ENCODE measurements at regions not wholly inside any gene's neighbourhood (a gene's known extent, or its start where the extent isn't known, plus 50 kb on each side); places are given as distances from the start of the nearest gene placed in this dataset.
"Not testable (repeated sequence)": the region's sequence is repeated elsewhere in the genome, so short reads cannot be mapped to it uniquely, and the experiment has no call there.

DNA sequence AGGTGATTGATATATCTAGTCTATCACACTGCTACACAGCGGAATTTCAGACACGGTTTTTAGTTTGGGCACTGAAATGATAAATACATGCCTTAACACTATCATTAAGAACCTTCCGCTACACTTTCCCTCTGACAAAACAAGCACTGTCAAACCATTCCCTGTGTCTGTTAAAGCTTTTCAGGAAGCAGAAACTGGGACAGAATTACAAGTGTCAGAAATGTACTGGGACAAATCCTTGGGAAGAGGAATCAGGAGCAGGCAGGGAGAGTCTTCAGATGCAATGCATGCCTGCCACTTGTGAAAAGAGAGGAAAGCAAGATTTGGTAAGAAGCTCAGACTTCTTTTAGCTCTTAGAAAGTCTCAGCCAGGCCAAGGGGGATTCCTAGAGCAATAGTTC is 196.8 kb upstream of the PTPRZ1 start:
- Histone ChIP-seq H3K36me3 (ENCODE audit: control insufficient read depth, insufficient read depth, low read length) (no peaks in the 10 kb centered on the region), H3K4me1 (ENCODE audit: control insufficient read depth, insufficient read depth, low read length) (no peaks in the 10 kb centered on the region; the same call in 1 of the 2 replicates), H3K9ac (ENCODE audit: low read length) (no peak overlapping the region), H3K27me3 (ENCODE audit: control insufficient read depth, insufficient read depth, low read length) (no peaks in the 10 kb centered on the region), H3K9me3 (ENCODE audit: control insufficient read depth, insufficient read depth, low read depth, low read length) (no peaks in the 10 kb centered on the region), H3K4me3 (ENCODE audit: low read depth, low read length) (no peak overlapping the region), H3K27ac (ENCODE audit: low read depth, low read length) (no peak overlapping the region)

DNA sequence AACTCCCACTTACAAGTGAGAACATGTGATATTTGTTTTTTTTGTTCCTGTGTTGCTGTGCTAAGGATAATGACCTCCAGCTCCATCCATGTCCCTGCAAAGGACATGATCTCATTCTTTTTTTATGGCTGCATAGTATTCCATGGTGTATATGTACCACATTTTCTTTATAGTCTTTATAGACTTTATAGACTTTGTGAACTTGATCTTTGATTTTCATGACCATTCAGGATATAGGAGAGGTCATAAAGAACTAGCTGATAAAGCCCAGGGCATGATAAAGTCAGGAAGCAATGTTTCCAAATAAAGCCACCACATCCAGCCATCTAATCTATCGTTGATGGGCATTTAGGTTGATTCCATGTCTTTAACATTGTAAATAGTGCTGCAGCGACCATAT is 198.5 kb upstream of the PTPRZ1 start:
- not testable (repeated sequence) for H3K27me3 ChIP-seq (ENCODE audit: control insufficient read depth, insufficient read depth, low read length); H3K9me3 ChIP-seq (ENCODE audit: control insufficient read depth, insufficient read depth, low read depth, low read length); H3K36me3 ChIP-seq (ENCODE audit: control insufficient read depth, insufficient read depth, low read length)

DNA sequence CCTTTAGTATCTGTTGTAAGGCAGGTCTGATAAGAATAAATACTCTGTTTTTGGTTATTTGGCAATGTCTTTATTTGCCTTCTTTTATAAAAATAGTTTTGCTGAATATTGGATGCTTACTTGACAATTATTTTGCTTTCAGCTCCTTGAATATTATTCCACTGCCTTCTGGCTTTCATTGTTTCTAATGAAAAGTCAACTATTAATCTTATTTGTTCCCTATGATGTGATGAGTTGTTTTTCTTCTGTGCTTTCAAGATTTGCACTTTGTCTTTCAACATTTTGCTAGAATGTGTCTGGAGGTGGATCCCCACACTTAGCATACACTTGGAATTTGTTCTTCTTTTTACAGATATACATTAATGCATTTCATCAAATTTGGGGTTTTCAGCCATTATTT is 203.8 kb upstream of the PTPRZ1 start:
- Histone ChIP-seq H3K9ac (ENCODE audit: low read length) (no peak overlapping the region), H3K4me1 (ENCODE audit: control insufficient read depth, insufficient read depth, low read length) (no peaks in the 10 kb centered on the region), H3K27me3 (ENCODE audit: control insufficient read depth, insufficient read depth, low read length) (no peaks in the 10 kb centered on the region), H3K9me3 (ENCODE audit: control insufficient read depth, insufficient read depth, low read depth, low read length) (peaks cover 5% of the 10 kb centered on the region; the same call in 1 of the 2 replicates), H3K36me3 (ENCODE audit: control insufficient read depth, insufficient read depth, low read length) (no peaks in the 10 kb centered on the region), H3K27ac (ENCODE audit: low read depth, low read length) (no peak overlapping the region), H3K4me3 (ENCODE audit: low read depth, low read length) (no peak overlapping the region)

More for the DNA sequence above, 198.5 kb upstream of the PTPRZ1 start:
- H3K4me3 ChIP-seq (ENCODE audit: low read depth, low read length); H3K27ac ChIP-seq (ENCODE audit: low read depth, low read length); H3K4me1 ChIP-seq (ENCODE audit: control insufficient read depth, insufficient read depth, low read length); H3K9ac ChIP-seq (ENCODE audit: low read length): not testable (repeated sequence)

DNA sequence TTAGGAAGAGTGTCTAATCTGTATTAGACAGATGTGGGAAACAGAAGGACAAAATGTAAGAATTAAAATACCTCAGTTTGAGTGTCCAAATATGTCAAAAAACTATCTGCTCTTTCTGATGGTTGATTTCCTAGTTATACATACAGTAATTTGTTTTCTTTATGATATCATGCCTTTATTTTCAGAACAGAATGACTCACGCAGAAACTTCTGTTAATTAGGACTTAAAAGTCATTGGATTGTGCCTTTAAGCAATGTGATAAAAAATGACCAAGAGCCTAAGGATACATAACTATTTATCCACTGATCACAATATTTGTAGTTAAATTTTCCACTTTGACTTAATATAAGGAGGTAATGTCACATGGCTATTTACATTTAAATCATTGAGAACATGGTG is 206.7 kb upstream of the PTPRZ1 start:
- Histone ChIP-seq H3K27ac (ENCODE audit: low read depth, low read length) (no peak overlapping the region), H3K9ac (ENCODE audit: low read length) (no peak overlapping the region), H3K27me3 (ENCODE audit: control insufficient read depth, insufficient read depth, low read length) (no peaks in the 10 kb centered on the region), H3K4me1 (ENCODE audit: control insufficient read depth, insufficient read depth, low read length) (no peaks in the 10 kb centered on the region), H3K36me3 (ENCODE audit: control insufficient read depth, insufficient read depth, low read length) (no peaks in the 10 kb centered on the region), H3K4me3 (ENCODE audit: low read depth, low read length) (no peak overlapping the region), H3K9me3 (ENCODE audit: control insufficient read depth, insufficient read depth, low read depth, low read length) (peaks cover 5% of the 10 kb centered on the region; the same call in 1 of the 2 replicates)

DNA sequence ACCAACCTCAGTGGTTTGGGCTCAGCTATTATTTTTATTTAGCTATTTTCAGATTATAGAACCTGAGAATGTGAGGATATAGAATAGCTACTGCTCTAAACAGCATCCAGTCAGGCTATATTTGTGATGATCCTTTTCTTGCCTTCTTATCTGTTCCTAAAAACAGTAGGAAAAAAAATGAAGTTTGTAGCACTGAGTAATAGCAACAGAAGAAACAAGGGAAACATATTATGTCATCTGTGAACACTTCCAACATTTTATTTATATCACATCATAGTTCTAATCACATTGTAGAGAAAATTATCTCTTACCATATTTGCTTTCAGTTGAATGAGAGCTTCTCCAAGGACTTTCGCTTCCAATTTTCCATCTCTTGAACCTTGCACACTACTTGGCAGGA is 229.6 kb upstream of the PTPRZ1 start:
- Histone ChIP-seq H3K27ac (ENCODE audit: low read depth, low read length) (no peak overlapping the region), H3K27me3 (ENCODE audit: control insufficient read depth, insufficient read depth, low read length) (no peaks in the 10 kb centered on the region), H3K36me3 (ENCODE audit: control insufficient read depth, insufficient read depth, low read length) (no peaks in the 10 kb centered on the region), H3K9me3 (ENCODE audit: control insufficient read depth, insufficient read depth, low read depth, low read length) (no peaks in the 10 kb centered on the region), H3K9ac (ENCODE audit: low read length) (no peak overlapping the region), H3K4me1 (ENCODE audit: control insufficient read depth, insufficient read depth, low read length) (no peaks in the 10 kb centered on the region), H3K4me3 (ENCODE audit: low read depth, low read length) (no peak overlapping the region)

DNA sequence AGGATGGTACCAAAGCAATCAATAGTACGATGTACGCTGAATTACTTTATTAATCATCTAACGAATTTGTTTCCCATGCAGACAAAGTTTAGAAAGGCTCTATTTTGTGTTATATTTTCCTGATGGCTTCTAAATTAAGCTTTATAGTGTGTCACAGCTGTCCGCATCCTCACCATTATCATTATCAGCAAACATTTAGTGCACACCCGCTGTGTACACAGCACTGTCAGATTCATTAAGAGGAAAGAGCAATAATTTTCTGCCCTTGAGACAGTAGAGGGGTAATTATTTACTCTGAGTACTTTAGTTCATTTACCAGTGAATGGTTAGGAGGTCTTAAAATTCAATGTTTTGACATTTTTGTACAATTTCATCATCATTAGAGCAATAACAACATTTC is 233.3 kb upstream of the PTPRZ1 start:
- Histone ChIP-seq H3K4me3 (ENCODE audit: low read depth, low read length) (no peak overlapping the region), H3K36me3 (ENCODE audit: control insufficient read depth, insufficient read depth, low read length) (no peaks in the 10 kb centered on the region), H3K4me1 (ENCODE audit: control insufficient read depth, insufficient read depth, low read length) (no peaks in the 10 kb centered on the region), H3K9ac (ENCODE audit: low read length) (no peak overlapping the region), H3K27me3 (ENCODE audit: control insufficient read depth, insufficient read depth, low read length) (no peaks in the 10 kb centered on the region), H3K27ac (ENCODE audit: low read depth, low read length) (no peak overlapping the region), H3K9me3 (ENCODE audit: control insufficient read depth, insufficient read depth, low read depth, low read length) (no peaks in the 10 kb centered on the region)

DNA sequence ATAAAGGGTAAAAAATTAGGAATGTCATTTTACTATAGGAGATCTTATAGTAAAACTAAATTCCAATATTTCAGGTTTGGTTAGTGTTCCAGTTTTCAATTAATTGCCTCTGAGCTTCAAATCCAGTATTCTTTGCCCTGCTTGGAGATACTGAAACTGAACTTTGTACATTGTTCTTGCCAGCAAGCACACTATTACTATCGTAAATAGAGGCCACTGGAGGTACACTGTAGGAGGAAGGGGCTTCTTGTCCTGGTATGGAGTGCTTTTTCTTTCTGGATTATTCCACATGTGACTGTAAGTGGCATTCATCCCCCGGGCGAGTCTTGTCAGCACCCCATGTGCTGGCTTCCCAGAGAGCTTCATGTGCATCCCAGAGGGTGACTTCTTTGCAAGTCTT is 234.7 kb upstream of the PTPRZ1 start:
- H3K4me1 ChIP-seq (ENCODE audit: control insufficient read depth, insufficient read depth, low read length) = peaks cover 5% of the 10 kb centered on the region
- no peaks in the 10 kb centered on the region for H3K9me3 ChIP-seq (ENCODE audit: control insufficient read depth, insufficient read depth, low read depth, low read length)
- no peaks in the 10 kb centered on the region for H3K27me3 ChIP-seq (ENCODE audit: control insufficient read depth, insufficient read depth, low read length)
- H3K36me3 ChIP-seq (ENCODE audit: control insufficient read depth, insufficient read depth, low read length) = no peaks in the 10 kb centered on the region
- no peak overlapping the region for H3K4me3 ChIP-seq (ENCODE audit: low read depth, low read length)
- H3K27ac ChIP-seq (ENCODE audit: low read depth, low read length) = no peak overlapping the region
- no peak overlapping the region for H3K9ac ChIP-seq (ENCODE audit: low read length)

DNA sequence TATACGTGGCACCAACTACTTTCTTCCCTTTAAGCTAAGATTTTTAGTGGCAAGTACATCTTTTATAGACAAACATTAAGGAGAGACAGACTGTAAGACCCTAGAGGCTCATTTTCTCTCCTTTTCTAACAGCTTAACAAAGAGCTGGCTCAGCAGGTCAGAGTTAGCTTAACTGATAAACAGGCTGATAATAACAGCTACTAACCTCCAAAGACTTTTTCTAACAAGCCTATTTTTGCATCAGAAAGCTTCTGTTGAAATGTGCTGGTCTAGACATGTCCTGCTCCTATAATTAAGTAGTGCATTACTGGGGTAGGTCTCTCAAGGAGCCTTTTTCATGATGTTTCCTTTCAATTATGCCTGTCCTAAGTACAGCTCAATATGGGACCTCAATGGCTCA is 238.2 kb upstream of the FAM3C start:
- Histone ChIP-seq H3K27me3 (ENCODE audit: control insufficient read depth, insufficient read depth, low read length) (no peaks in the 10 kb centered on the region), H3K9me3 (ENCODE audit: control insufficient read depth, insufficient read depth, low read depth, low read length) (no peaks in the 10 kb centered on the region), H3K9ac (ENCODE audit: low read length) (no peak overlapping the region), H3K4me1 (ENCODE audit: control insufficient read depth, insufficient read depth, low read length) (peaks cover 5% of the 10 kb centered on the region), H3K36me3 (ENCODE audit: control insufficient read depth, insufficient read depth, low read length) (no peaks in the 10 kb centered on the region), H3K4me3 (ENCODE audit: low read depth, low read length) (no peak overlapping the region), H3K27ac (ENCODE audit: low read depth, low read length) (no peak overlapping the region)

DNA sequence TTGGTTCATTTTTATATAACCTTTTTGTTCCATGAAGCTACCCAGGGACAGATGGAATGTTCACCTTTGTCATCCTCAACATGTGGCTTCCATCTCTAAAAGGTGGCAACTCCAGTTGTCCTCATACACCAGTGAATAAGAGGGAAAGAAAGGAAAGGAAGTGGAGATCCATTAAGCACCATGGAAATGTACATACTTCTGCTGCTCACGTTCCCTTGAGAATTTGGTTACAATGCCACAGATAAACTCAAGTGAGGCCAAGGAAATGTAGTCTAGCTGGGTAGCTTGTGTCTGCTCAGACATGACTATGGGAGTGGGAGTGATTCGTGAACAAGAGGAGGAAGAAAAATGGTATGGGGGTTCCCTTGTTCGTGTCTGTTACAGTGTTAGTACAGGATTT is 237.1 kb upstream of the FAM3C start:
- Histone ChIP-seq H3K27me3 (ENCODE audit: control insufficient read depth, insufficient read depth, low read length) (no peaks in the 10 kb centered on the region), H3K9ac (ENCODE audit: low read length) (no peak overlapping the region), H3K27ac (ENCODE audit: low read depth, low read length) (no peak overlapping the region), H3K4me1 (ENCODE audit: control insufficient read depth, insufficient read depth, low read length) (peaks cover 5% of the 10 kb centered on the region), H3K9me3 (ENCODE audit: control insufficient read depth, insufficient read depth, low read depth, low read length) (no peaks in the 10 kb centered on the region), H3K36me3 (ENCODE audit: control insufficient read depth, insufficient read depth, low read length) (no peaks in the 10 kb centered on the region), H3K4me3 (ENCODE audit: low read depth, low read length) (no peak overlapping the region)

DNA sequence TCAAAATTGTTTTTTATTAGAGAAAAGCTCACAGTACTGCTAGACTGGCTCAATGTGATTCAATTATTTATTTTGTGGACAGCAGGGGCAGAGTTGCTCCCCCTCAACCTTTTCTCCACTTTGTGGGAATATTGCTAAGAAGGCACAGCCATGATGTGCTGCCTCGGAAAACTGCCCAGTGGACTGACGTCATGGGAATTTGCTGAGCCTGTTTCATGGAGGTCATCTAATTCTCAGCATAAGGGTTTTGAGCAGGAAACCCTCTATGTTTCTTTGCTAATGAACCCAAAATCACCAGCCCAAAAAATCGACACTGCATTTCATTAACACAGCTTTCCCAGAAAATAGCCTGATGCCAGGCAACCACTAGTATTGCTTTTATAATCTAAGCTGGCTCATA is 228.8 kb upstream of the FAM3C start:
- no peaks in the 10 kb centered on the region for H3K36me3 ChIP-seq (ENCODE audit: control insufficient read depth, insufficient read depth, low read length)
- no peaks in the 10 kb centered on the region; the same call in 1 of the 2 replicates for H3K4me1 ChIP-seq (ENCODE audit: control insufficient read depth, insufficient read depth, low read length)
- H3K27ac ChIP-seq (ENCODE audit: low read depth, low read length) = no peak overlapping the region
- H3K9me3 ChIP-seq (ENCODE audit: control insufficient read depth, insufficient read depth, low read depth, low read length) = no peaks in the 10 kb centered on the region
- H3K4me3 ChIP-seq (ENCODE audit: low read depth, low read length) = no peak overlapping the region
- H3K9ac ChIP-seq (ENCODE audit: low read length) = no peak overlapping the region
- H3K27me3 ChIP-seq (ENCODE audit: control insufficient read depth, insufficient read depth, low read length) = no peaks in the 10 kb centered on the region

DNA sequence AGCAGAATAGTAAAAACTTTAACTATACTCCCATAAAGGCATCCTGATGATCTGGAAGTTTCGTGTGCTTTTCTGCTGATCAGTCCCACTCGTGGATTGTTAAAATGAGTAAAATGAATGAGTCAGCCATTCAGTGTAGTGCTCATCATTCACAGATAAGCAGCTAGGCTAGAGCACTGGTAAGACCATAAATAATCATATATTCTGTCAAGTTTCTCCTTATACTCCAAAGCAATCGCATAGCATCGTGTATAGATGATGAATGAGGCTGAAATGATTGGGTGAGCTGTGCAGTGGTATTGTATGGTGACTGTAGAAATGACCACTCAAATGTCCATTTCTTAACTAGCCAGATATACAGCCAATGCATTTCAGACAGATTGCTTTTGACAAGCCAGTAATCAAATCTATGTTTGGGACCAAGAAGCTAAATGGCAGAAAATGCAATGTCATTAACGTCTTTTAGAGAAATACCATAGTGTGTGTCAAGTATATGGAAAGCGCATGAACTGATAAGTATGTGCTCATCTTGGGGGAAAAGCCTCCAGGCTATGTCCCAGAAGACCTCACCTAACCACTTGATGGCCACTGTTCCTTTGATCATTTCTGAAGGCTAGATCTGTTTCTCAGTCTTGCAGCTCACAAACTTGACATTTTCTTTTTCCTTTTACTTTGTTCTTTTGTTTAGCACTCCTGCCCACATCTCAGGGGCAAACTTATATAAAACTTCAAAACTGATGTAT is 227.2 kb upstream of the FAM3C start:
- Histone ChIP-seq H3K4me3 (ENCODE audit: low read depth, low read length) (no peak overlapping the region), H3K9me3 (ENCODE audit: control insufficient read depth, insufficient read depth, low read depth, low read length) (no peaks in the 10 kb centered on the region), H3K27me3 (ENCODE audit: control insufficient read depth, insufficient read depth, low read length) (no peaks in the 10 kb centered on the region), H3K36me3 (ENCODE audit: control insufficient read depth, insufficient read depth, low read length) (no peaks in the 10 kb centered on the region), H3K9ac (ENCODE audit: low read length) (no peak overlapping the region), H3K4me1 (ENCODE audit: control insufficient read depth, insufficient read depth, low read length) (no peaks in the 10 kb centered on the region; the same call in 1 of the 2 replicates), H3K27ac (ENCODE audit: low read depth, low read length) (no peak overlapping the region)

Measured in HUES6 (cell line).